ENCODE measurements at regions not wholly inside any gene's neighbourhood (a gene's known extent, or its start where the extent isn't known, plus 50 kb on each side); places are given as distances from the start of the nearest gene placed in this dataset.

GRCh38 chr10:120646738-120647456 is 189.9 kb downstream of the PLPP4 start:
- no peak for TF ChIP-seq POLR2A (IDR thresholded peaks at IDR 0.05)
- no peak for TF ChIP-seq CTCF (IDR thresholded peaks at IDR 0.05)

Measured in right lobe of liver (tissue), 4 donors.